IMR-90 (cell line): ENCODE measurements at regions not wholly inside any gene's neighbourhood (a gene's known extent, or its start where the extent isn't known, plus 50 kb on each side); places are given as distances from the start of the nearest gene placed in this dataset.

Source experiments
- CEBPB ChIP-seq: IDR thresholded peaks from 2 replicates; pipeline ENCODE4 v1.6.1; 2012; ENCODE audit warnings: low read depth, low read length, improper control_type of control experiment
- CHD1 ChIP-seq: IDR thresholded peaks from 2 replicates; pipeline ENCODE4 v1.6.1; 2012; ENCODE audit warnings: low read depth, low read length, improper control_type of control experiment
- CTCF ChIP-seq: conservative IDR thresholded peaks from 2 replicates; pipeline ENCODE4 v1.5.1; 2012; ENCODE audit warnings: mild to moderate bottlenecking, low read depth, low read length, improper control_type of control experiment
- ELK1 ChIP-seq: fragments of 150-350 bp; IDR thresholded peaks from 2 replicates; pipeline ENCODE4 v1.6.1; 2016; ENCODE audit warnings: low read depth, mild to moderate bottlenecking, low read length, moderate library complexity, borderline replicate concordance
- FOS ChIP-seq: fragments of 150-350 bp; IDR thresholded peaks from 2 replicates; pipeline ENCODE4 v1.6.1; 2016; ENCODE audit warnings: low read depth, low read length
- MAZ ChIP-seq: IDR thresholded peaks from 2 replicates; pipeline ENCODE4 v1.6.1; 2012; ENCODE audit warnings: low read depth, mild to moderate bottlenecking, low read length, improper control_type of control experiment, moderate library complexity, borderline replicate concordance
- MXI1 ChIP-seq: IDR thresholded peaks from 2 replicates; pipeline ENCODE4 v1.6.1; 2012; ENCODE audit warnings: low read depth, mild to moderate bottlenecking, low read length, moderate library complexity, borderline replicate concordance
- POLR2A ChIP-seq: IDR thresholded peaks from 2 replicates; pipeline ENCODE4 v1.6.1; 2012; ENCODE audit warnings: mild to moderate bottlenecking, low read depth, low read length
- RAD21 ChIP-seq: IDR thresholded peaks from 2 replicates; pipeline ENCODE4 v1.6.1; 2012; ENCODE audit warnings: low read length, improper control_type of control experiment
- RCOR1 ChIP-seq: IDR thresholded peaks from 2 replicates; pipeline ENCODE4 v1.6.1; 2012; ENCODE audit warnings: mild to moderate bottlenecking, low read length, improper control_type of control experiment; ENCODE audit not compliant: insufficient replicate concordance
- RFX5 ChIP-seq: IDR thresholded peaks from 2 replicates; pipeline ENCODE4 v1.8.0; 2012; ENCODE audit warnings: low read depth, mild to moderate bottlenecking, low read length, moderate library complexity
- USF2 ChIP-seq: fragments of 150-350 bp; IDR thresholded peaks from 2 replicates; pipeline ENCODE4 v1.6.1; 2017; ENCODE audit warnings: mild to moderate bottlenecking, antibody characterized with exemption, low read length, low read depth

- TF ChIP-seq USF2: no peak
- TF ChIP-seq CTCF: no peak
- TF ChIP-seq CEBPB: no peak
- TF ChIP-seq MAZ: no peak
- no peak for TF ChIP-seq RAD21
- no peak for TF ChIP-seq MXI1
- TF ChIP-seq POLR2A: no peak
- TF ChIP-seq RCOR1: no peak
- TF ChIP-seq FOS: no peak
- no peak for TF ChIP-seq ELK1
- no peak for TF ChIP-seq CHD1
- no peak for TF ChIP-seq RFX5
Observed at GRCh38 chr17:27241346-27241946, 52.5 kb upstream of the WSB1 start.
